DND-41 (cell line): ENCODE measurements at regions not wholly inside any gene's neighbourhood (a gene's known extent, or its start where the extent isn't known, plus 50 kb on each side); places are given as distances from the start of the nearest gene placed in this dataset.

ENCODE experiments used
- ATAC-seq: fragments of 200-7000 bp; cut with Tn5 transposase; 3 replicates; pipeline ENCODE4 v1.9.1; 2021; ENCODE audit warnings: low read depth; ENCODE audit not compliant: insufficient read depth
- DNase-seq: peaks from one replicate; pipeline ENCODE4 v3.0.0-alpha.2; 2020
- H2AFZ ChIP-seq: 2 replicates; pipeline ENCODE4 v1.6.0; 2012; ENCODE audit warnings: low read depth, low read length
- H3K27ac ChIP-seq: 2 replicates; pipeline ENCODE4 v1.5.1; 2012; ENCODE audit warnings: low read length, inconsistent platforms
- H3K27me3 ChIP-seq: fragments of 200-600 bp; sonication (generic); 2 replicates; pipeline ENCODE4 v1.6.0; 2012; ENCODE audit warnings: low read length, mild to moderate bottlenecking, inconsistent platforms; ENCODE audit not compliant: insufficient read depth, poor library complexity
- H3K36me3 ChIP-seq: 2 replicates; pipeline ENCODE4 v1.5.1; 2012; ENCODE audit warnings: low read length, inconsistent platforms; ENCODE audit not compliant: insufficient read depth
- H3K4me1 ChIP-seq: 2 replicates; pipeline ENCODE4 v1.5.1; 2012; ENCODE audit warnings: mild to moderate bottlenecking, low read length; ENCODE audit not compliant: insufficient read depth
- H3K4me2 ChIP-seq: 2 replicates; pipeline ENCODE4 v1.6.0; 2012; ENCODE audit warnings: mild to moderate bottlenecking, moderate library complexity, low read length, inconsistent platforms; ENCODE audit not compliant: insufficient read depth
- H3K4me3 ChIP-seq, 2 experiments: fragments of 200-600 bp in 1 of 2; shearing (Covaris generic) in 1 of 2; 2 replicates each; pipeline ENCODE4 v1.5.1; 2012 to 2016; ENCODE audit warnings: inconsistent platforms in 2 of 2, low read length in 2 of 2, mild to moderate bottlenecking in 2 of 2, low read depth in 1 of 2, moderate library complexity in 1 of 2
- H3K79me2 ChIP-seq: 2 replicates; pipeline ENCODE4 v1.6.0; 2012; ENCODE audit warnings: low read length, inconsistent platforms; ENCODE audit not compliant: insufficient read depth
- H3K9ac ChIP-seq: 2 replicates; pipeline ENCODE4 v1.6.0; 2012; ENCODE audit warnings: low read depth, mild to moderate bottlenecking, inconsistent platforms, low read length, moderate library complexity
- H3K9me3 ChIP-seq: 2 replicates; pipeline ENCODE4 v1.5.1; 2012; ENCODE audit warnings: low read length, moderate library complexity, mild to moderate bottlenecking, inconsistent platforms; ENCODE audit not compliant: insufficient read depth, severe bottlenecking
- H4K20me1 ChIP-seq: 2 replicates; pipeline ENCODE4 v1.6.0; 2012; ENCODE audit warnings: low read length; ENCODE audit not compliant: insufficient read depth
- EZH2 ChIP-seq: IDR thresholded peaks from 3 replicates; pipeline ENCODE4 v1.6.1; 2012; ENCODE audit warnings: borderline replicate concordance, low read depth, mild to moderate bottlenecking, moderate library complexity, low read length, inconsistent platforms; ENCODE audit not compliant: severe bottlenecking
- TF ChIP-seq, protein P1 (sequence below): IDR thresholded peaks from 2 replicates; pipeline ENCODE4 v1.5.1; 2012; ENCODE audit warnings: borderline replicate concordance, low read length, moderate library complexity, mild to moderate bottlenecking; ENCODE audit not compliant: poor library complexity, severe bottlenecking; ENCODE audit errors: extremely low read depth

DNA sequence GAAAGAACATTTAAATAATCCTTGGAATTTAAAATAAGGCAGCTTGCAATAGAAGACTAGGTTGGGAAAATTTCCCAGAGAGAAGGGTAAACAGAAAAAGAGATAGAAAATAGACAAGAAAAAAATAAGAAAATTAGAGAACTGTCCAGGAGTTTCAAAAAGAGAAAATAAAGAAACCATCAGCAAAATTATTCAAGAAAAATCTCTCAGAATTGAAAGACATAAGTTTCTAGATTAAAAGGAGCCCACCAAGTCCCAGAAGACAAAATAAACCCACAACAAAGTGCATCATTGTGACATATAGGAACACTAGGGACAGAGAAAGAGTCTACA is 88.6 kb upstream of the CDYL start:
- TF ChIP-seq, protein P1, sequence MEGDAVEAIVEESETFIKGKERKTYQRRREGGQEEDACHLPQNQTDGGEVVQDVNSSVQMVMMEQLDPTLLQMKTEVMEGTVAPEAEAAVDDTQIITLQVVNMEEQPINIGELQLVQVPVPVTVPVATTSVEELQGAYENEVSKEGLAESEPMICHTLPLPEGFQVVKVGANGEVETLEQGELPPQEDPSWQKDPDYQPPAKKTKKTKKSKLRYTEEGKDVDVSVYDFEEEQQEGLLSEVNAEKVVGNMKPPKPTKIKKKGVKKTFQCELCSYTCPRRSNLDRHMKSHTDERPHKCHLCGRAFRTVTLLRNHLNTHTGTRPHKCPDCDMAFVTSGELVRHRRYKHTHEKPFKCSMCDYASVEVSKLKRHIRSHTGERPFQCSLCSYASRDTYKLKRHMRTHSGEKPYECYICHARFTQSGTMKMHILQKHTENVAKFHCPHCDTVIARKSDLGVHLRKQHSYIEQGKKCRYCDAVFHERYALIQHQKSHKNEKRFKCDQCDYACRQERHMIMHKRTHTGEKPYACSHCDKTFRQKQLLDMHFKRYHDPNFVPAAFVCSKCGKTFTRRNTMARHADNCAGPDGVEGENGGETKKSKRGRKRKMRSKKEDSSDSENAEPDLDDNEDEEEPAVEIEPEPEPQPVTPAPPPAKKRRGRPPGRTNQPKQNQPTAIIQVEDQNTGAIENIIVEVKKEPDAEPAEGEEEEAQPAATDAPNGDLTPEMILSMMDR = no peak
- no peaks in the 10 kb centered on the region for H3K36me3 ChIP-seq
- H4K20me1 ChIP-seq = no peaks in the 10 kb centered on the region
- no peaks in the 10 kb centered on the region for H3K27me3 ChIP-seq
- DNase-seq (no peak), ATAC-seq (no peak)
- H3K9ac ChIP-seq = no peak overlapping the region
- H3K4me1 ChIP-seq = no peaks in the 10 kb centered on the region
- H3K79me2 ChIP-seq = no peaks in the 10 kb centered on the region
- H3K4me3 ChIP-seq = no peak overlapping the region
- no peak overlapping the region for H3K27ac ChIP-seq
- H2AFZ ChIP-seq = no peak overlapping the region
- H3K4me2 ChIP-seq = no peak overlapping the region
- no peaks in the 10 kb centered on the region for H3K9me3 ChIP-seq

DNA sequence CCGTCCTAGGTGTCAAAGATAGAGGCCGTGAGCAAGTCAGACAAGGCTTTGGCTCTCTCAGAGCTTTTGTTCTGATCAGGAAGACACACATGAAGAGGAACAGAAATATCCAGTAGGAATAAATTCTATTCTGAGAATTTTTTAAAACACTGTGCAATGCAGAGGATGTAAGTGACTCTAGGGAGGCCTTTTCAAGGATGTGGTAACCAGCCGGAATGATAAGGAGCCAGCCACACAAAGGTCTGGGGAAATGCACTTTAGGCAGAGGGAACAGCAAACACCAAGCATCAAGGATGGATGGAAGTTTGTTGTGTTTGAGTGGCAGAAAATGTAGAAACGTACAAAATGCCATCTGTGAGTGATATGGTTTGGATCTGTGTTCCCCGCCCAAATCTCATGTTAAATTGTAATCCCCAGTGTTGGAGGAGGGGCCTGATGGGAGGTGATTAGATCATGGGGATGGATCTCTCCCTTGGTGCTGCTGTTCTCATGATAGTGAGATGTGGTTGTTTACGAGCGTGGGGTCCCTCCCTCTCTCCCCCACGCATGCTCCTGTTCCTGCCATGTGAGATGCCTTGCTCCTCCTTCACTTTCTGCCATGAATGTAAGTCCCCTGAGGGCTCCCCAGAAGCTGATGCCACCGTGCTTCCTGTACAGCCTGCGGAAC is 93.6 kb upstream of the CDYL start:
- Histone ChIP-seq H2AFZ (no peak overlapping the region), H3K4me3 (no peak overlapping the region)

DNA sequence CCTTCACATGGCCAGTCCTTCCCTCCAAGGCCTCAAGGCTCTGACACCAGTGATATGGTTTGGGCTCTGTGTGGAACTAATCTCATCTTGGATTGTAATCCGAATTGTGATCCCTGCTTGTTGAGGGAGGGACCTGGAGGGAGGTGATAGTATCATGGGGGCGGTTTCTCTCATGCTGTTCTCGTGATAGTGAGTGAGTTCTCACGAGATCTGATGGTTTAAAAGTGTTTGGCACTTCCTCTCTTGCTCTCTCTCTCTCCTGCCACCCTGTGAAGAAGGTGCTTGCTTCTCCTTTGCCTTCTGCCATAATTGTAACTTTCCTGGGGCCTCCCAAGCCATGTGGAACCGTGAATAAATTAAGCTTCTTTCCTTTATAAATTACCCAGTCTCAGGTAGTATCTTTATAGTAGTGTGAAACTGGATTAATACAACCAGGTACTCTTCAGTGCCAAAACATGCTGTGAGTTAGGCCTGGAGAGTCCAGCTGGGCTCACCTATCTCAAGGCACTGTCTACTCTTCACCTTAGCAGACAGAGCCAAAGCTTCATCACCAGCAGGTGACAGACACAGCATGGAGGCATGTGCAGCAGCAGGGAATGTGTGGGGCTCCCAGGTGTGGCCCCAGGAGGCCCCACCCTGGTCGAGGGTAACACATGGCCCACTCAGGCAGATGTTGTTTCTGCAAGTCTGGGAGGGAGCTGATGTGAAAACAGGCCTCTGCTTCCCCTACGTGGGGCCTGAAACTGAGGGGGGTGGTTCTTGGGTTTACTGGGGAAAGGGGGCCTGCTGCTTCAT is 97.5 kb upstream of the CDYL start:
- H3K36me3 ChIP-seq = no peaks in the 10 kb centered on the region
- H2AFZ ChIP-seq = no peak overlapping the region

More for the DNA sequence above, 93.6 kb upstream of the CDYL start:
- H3K9ac ChIP-seq = no peak overlapping the region
- H3K9me3 ChIP-seq = no peaks in the 10 kb centered on the region
- TF ChIP-seq EZH2 = no peak
- TF ChIP-seq, protein P1 = no peak
- H3K4me1 ChIP-seq = no peaks in the 10 kb centered on the region
- ATAC-seq = no peak
- H3K4me2 ChIP-seq = no peak overlapping the region
- H3K79me2 ChIP-seq = no peaks in the 10 kb centered on the region
- no peak for DNase-seq
- H3K27me3 ChIP-seq = no peaks in the 10 kb centered on the region
- no peak overlapping the region for H3K27ac ChIP-seq
- H4K20me1 ChIP-seq = no peaks in the 10 kb centered on the region
- no peaks in the 10 kb centered on the region for H3K36me3 ChIP-seq

More for the DNA sequence above, 97.5 kb upstream of the CDYL start:
- no peaks in the 10 kb centered on the region for H3K27me3 ChIP-seq
- DNase-seq (no peak), ATAC-seq (no peak)
- no peaks in the 10 kb centered on the region for H4K20me1 ChIP-seq
- TF ChIP-seq, protein P1 = no peak
- TF ChIP-seq EZH2 = no peak
- H3K4me3 ChIP-seq = no peak overlapping the region
- H3K4me2 ChIP-seq = no peak overlapping the region
- H3K4me1 ChIP-seq = no peaks in the 10 kb centered on the region
- no peaks in the 10 kb centered on the region for H3K9me3 ChIP-seq
- H3K27ac ChIP-seq = no peak overlapping the region
- H3K79me2 ChIP-seq = no peaks in the 10 kb centered on the region
- H3K9ac ChIP-seq = no peak overlapping the region
